ENCODE measurements at regions not wholly inside any gene's neighbourhood (a gene's known extent, or its start where the extent isn't known, plus 50 kb on each side); places are given as distances from the start of the nearest gene placed in this dataset.

GRCh38 chr6:102485480-102485879 is 1092.0 kb downstream of the GRIK2 start:
- DNase-seq, result peak in 1 of 3 experiments; percentile 57

- no peak for DNase-seq
Measured at GRCh38 chr6:102474041-102474807, 1080.7 kb downstream of the GRIK2 start.

GRCh38 chr6:102458990-102459389 is 1065.5 kb downstream of the GRIK2 start:
- DNase-seq, result no peak

- DNase-seq, result no peak
Measured at GRCh38 chr6:102438171-102438570, 1044.7 kb downstream of the GRIK2 start.

GRCh38 chr6:102417368-102417998 is 1024.0 kb downstream of the GRIK2 start:
- DNase-seq, result no peak

- no peak for DNase-seq
Measured at GRCh38 chr6:102415891-102416290, 1022.4 kb downstream of the GRIK2 start.

- no peak for DNase-seq
Measured at GRCh38 chr6:102411796-102412195, 1018.3 kb downstream of the GRIK2 start.

- no peak for DNase-seq
Measured at GRCh38 chr6:102407886-102408741, 1014.6 kb downstream of the GRIK2 start.

- DNase-seq, result no peak
Measured at GRCh38 chr6:102405860-102406259, 1012.4 kb downstream of the GRIK2 start.

GRCh38 chr6:102402635-102403329 is 1009.3 kb downstream of the GRIK2 start:
- no peak for DNase-seq

GRCh38 chr6:102398788-102399390 is 1005.4 kb downstream of the GRIK2 start:
- DNase-seq, result no peak

- DNase-seq, result no peak
Measured at GRCh38 chr6:102390541-102390940, 997.0 kb downstream of the GRIK2 start.

GRCh38 chr6:102389994-102390393 is 996.5 kb downstream of the GRIK2 start:
- DNase-seq, result no peak

- no peak for DNase-seq
Measured at GRCh38 chr6:102387326-102388033, 994.0 kb downstream of the GRIK2 start.

- no peak for DNase-seq
Measured at GRCh38 chr6:102381203-102381602, 987.7 kb downstream of the GRIK2 start.

GRCh38 chr6:102356170-102356569 is 962.7 kb downstream of the GRIK2 start:
- no peak for DNase-seq

- DNase-seq, result no peak
Measured at GRCh38 chr6:102355578-102355977, 962.1 kb downstream of the GRIK2 start.

GRCh38 chr6:102352552-102352951 is 959.0 kb downstream of the GRIK2 start:
- DNase-seq, result no peak

- no peak for DNase-seq
Measured at GRCh38 chr6:102344769-102345168, 951.3 kb downstream of the GRIK2 start.

GRCh38 chr6:102340311-102340710 is 946.8 kb downstream of the GRIK2 start:
- no peak for DNase-seq

GRCh38 chr6:102333736-102334135 is 940.2 kb downstream of the GRIK2 start:
- DNase-seq, result no peak

GRCh38 chr6:102327697-102328225 is 934.3 kb downstream of the GRIK2 start:
- DNase-seq, result no peak

Data from NCI-H1417 (cell line).